H9 (cell line): ENCODE measurements at regions not wholly inside any gene's neighbourhood (a gene's known extent, or its start where the extent isn't known, plus 50 kb on each side); places are given as distances from the start of the nearest gene placed in this dataset.

Source experiments
- DNase-seq: peaks from one replicate; pipeline ENCODE4 v3.0.0-alpha.2; 2017
- H2AFZ ChIP-seq: one replicate; pipeline ENCODE4 v1.6.1; 2013; ENCODE audit warnings: mild to moderate bottlenecking, low read length, control low read depth, moderate library complexity
- H2AK5ac ChIP-seq: 2 replicates; pipeline ENCODE4 v1.6.1; 2013; ENCODE audit warnings: low read length, control low read depth, mixed read lengths; ENCODE audit not compliant: insufficient read length
- H2BK120ac ChIP-seq: one replicate; pipeline ENCODE4 v1.6.1; 2013; ENCODE audit warnings: low read depth, mild to moderate bottlenecking, low read length, control low read depth, inconsistent platforms; ENCODE audit not compliant: poor library complexity, severe bottlenecking
- H2BK12ac ChIP-seq: 2 replicates; pipeline ENCODE4 v1.6.1; 2013; ENCODE audit warnings: low read length, control low read depth, mixed read lengths, low read depth; ENCODE audit not compliant: insufficient read length
- H2BK15ac ChIP-seq: 2 replicates; pipeline ENCODE4 v1.6.1; 2013; ENCODE audit warnings: low read depth, low read length, control low read depth
- H2BK20ac ChIP-seq: one replicate; pipeline ENCODE4 v1.6.1; 2013; ENCODE audit warnings: low read depth, mild to moderate bottlenecking, low read length, control low read depth, inconsistent platforms; ENCODE audit not compliant: poor library complexity, severe bottlenecking
- H2BK5ac ChIP-seq: 2 replicates; pipeline ENCODE4 v1.6.1; 2013; ENCODE audit warnings: low read length, control low read depth, mixed read lengths; ENCODE audit not compliant: insufficient read length
- H3K14ac ChIP-seq: 2 replicates; pipeline ENCODE4 v1.6.1; 2013; ENCODE audit warnings: low read length, control low read depth; ENCODE audit not compliant: insufficient read depth
- H3K18ac ChIP-seq: 2 replicates; pipeline ENCODE4 v1.6.1; 2013; ENCODE audit warnings: low read depth, mild to moderate bottlenecking, mixed read lengths, low read length, control low read depth; ENCODE audit not compliant: insufficient read length
- H3K23ac ChIP-seq: 2 replicates; pipeline ENCODE4 v1.6.1; 2013; ENCODE audit warnings: low read length, control low read depth, mixed read lengths, low read depth; ENCODE audit not compliant: insufficient read length
- H3K23me2 ChIP-seq: 2 replicates; pipeline ENCODE4 v1.6.1; 2013; ENCODE audit warnings: low read depth, mild to moderate bottlenecking, mixed read lengths, low read length, control low read depth; ENCODE audit not compliant: insufficient read length, poor library complexity, severe bottlenecking
- H3K27ac ChIP-seq: 2 replicates; pipeline ENCODE4 v1.5.1; 2013; ENCODE audit warnings: low read length, control low read depth, mixed read lengths, low read depth; ENCODE audit not compliant: insufficient read length
- H3K27me3 ChIP-seq: 2 replicates; pipeline ENCODE4 v1.6.1; 2013; ENCODE audit warnings: low read length, control low read depth, inconsistent platforms; ENCODE audit not compliant: insufficient read depth
- H3K4ac ChIP-seq: 2 replicates; pipeline ENCODE4 v1.6.1; 2013; ENCODE audit warnings: low read depth, mild to moderate bottlenecking, control low read depth, inconsistent platforms, low read length, moderate library complexity
- H3K4me1 ChIP-seq: 2 replicates; pipeline ENCODE4 v1.6.1; 2013; ENCODE audit warnings: low read length, control low read depth, inconsistent platforms; ENCODE audit not compliant: insufficient read depth
- H3K4me2 ChIP-seq: 2 replicates; pipeline ENCODE4 v1.6.1; 2013; ENCODE audit warnings: low read length, control low read depth, mixed read lengths; ENCODE audit not compliant: insufficient read length, insufficient read depth
- H3K56ac ChIP-seq: 2 replicates; pipeline ENCODE4 v1.6.1; 2013; ENCODE audit warnings: low read depth, mild to moderate bottlenecking, mixed read lengths, low read length, control low read depth; ENCODE audit not compliant: insufficient read length
- H3K79me1 ChIP-seq: 2 replicates; pipeline ENCODE4 v1.6.1; 2013; ENCODE audit warnings: low read depth, mild to moderate bottlenecking, moderate library complexity, low read length, control low read depth, inconsistent platforms; ENCODE audit not compliant: insufficient read depth, poor library complexity, severe bottlenecking
- H3K79me2 ChIP-seq: 2 replicates; pipeline ENCODE4 v1.6.1; 2013; ENCODE audit warnings: low read length, control low read depth, inconsistent platforms; ENCODE audit not compliant: insufficient read depth
- H3K9ac ChIP-seq: 2 replicates; pipeline ENCODE4 v1.6.1; 2013; ENCODE audit warnings: low read length, control low read depth, mixed read lengths; ENCODE audit not compliant: insufficient read length; ENCODE audit errors: extremely low read depth
- H3K9me3 ChIP-seq: one replicate; pipeline ENCODE4 v1.6.1; 2013; ENCODE audit warnings: low read depth, low read length, inconsistent platforms; ENCODE audit not compliant: control insufficient read depth
- H3T11ph ChIP-seq: one replicate; pipeline ENCODE4 v1.6.1; 2013; ENCODE audit warnings: mild to moderate bottlenecking, low read length, control low read depth, inconsistent platforms
- H4K20me1 ChIP-seq: one replicate; pipeline ENCODE4 v1.6.1; 2013; ENCODE audit not compliant: control insufficient read depth, insufficient read length, insufficient read depth
- H4K5ac ChIP-seq: 2 replicates; pipeline ENCODE4 v1.6.1; 2013; ENCODE audit warnings: low read depth, mild to moderate bottlenecking, mixed read lengths, low read length, control low read depth; ENCODE audit not compliant: insufficient read length
- H4K8ac ChIP-seq: replicated peaks from 2 replicates; pipeline ENCODE4 v1.6.1; 2013; ENCODE audit warnings: low read length, control low read depth, mixed read lengths, low read depth; ENCODE audit not compliant: insufficient read length
- H4K91ac ChIP-seq: 2 replicates; pipeline ENCODE4 v1.6.1; 2013; ENCODE audit warnings: low read depth, mild to moderate bottlenecking, moderate library complexity, mixed read lengths, low read length, control low read depth; ENCODE audit not compliant: insufficient read length
- H3K27ac Mint-ChIP-seq, 3 experiments: 2 replicates in 2 of 3; 3 replicates in 1 of 3; pipeline ENCODE4 v1.8.0; 2020 to 2021; ENCODE audit warnings: mixed read lengths in 3 of 3, mild to moderate bottlenecking in 1 of 3, moderate library complexity in 1 of 3
- H3K27me3 Mint-ChIP-seq: 2 replicates; pipeline ENCODE4 v1.8.0; 2021; ENCODE audit warnings: low read depth, mild to moderate bottlenecking, moderate library complexity, mixed read lengths
- H3K36me3 Mint-ChIP-seq, 3 experiments: 2 replicates in 2 of 3; 3 replicates in 1 of 3; pipeline ENCODE4 v1.8.0; 2020 to 2021; ENCODE audit warnings: low read depth in 3 of 3, mixed read lengths in 3 of 3; ENCODE audit not compliant: insufficient read depth in 1 of 3
- H3K4me1 Mint-ChIP-seq, 2 experiments: 2 replicates each; pipeline ENCODE4 v1.8.0; 2020; ENCODE audit warnings: mixed read lengths in 2 of 2
- H3K4me3 Mint-ChIP-seq, 2 experiments: 2 replicates in 1 of 2; 3 replicates in 1 of 2; pipeline ENCODE4 v1.8.0; 2020 to 2021; ENCODE audit warnings: mild to moderate bottlenecking in 2 of 2, mixed read lengths in 2 of 2, moderate library complexity in 1 of 2
- H3K9me3 Mint-ChIP-seq, 2 experiments: 2 replicates in 1 of 2; 3 replicates in 1 of 2; pipeline ENCODE4 v1.8.0; 2020; ENCODE audit warnings: mild to moderate bottlenecking in 2 of 2, mixed read lengths in 2 of 2, moderate library complexity in 1 of 2
- WGBS: extraction: QIAGEN DNeasy Blood & Tissue Kit; methylation state at CpG from one replicate; pipeline ENCODE4 v1.1.7; 2013; ENCODE audit warnings: missing lambda C conversion rate, low lambda C conversion rate, mixed read lengths; ENCODE audit not compliant: insufficient read length; ENCODE audit errors: extremely low coverage; 5-methylcytosine and 5-hydroxymethylcytosine counted together
- TF ChIP-seq, protein P1 (sequence below): fragments of 200-600 bp; sonication (generic); conservative IDR thresholded peaks from 3 replicates; pipeline ENCODE4 v1.8.0; 2021; ENCODE audit warnings: antibody characterized with exemption, mild to moderate bottlenecking

DNA sequence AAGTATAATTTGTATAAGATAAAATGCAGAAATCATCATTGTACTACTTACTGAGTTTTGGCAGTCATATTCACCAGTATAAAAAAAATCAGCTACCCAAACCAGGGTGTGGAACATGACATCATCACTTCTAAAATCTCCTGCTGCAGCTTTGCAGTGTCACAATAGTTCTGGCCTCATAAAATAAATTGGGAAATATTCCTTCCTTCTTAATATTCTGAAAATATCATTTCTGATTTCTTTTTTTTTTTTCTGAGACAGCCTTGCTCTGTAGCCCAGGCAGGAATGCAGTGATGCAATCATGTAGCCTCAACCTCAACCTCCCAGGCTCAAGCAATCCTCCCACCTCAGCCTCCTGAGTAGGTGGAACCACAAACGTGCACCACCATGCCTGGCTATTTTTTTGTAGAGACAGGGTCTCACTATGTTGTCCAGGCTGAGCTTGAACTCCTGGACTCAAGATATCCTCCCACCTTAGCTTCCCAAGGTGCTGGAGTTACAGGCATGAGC is 101.4 kb downstream of the TMEM18 start:
- Histone ChIP-seq H3K18ac (no peak overlapping the region), H2BK12ac (no peak overlapping the region), H3K9me3 (no peaks in the 10 kb centered on the region), H3K56ac (no peak overlapping the region), H3K23me2 (no peaks in the 10 kb centered on the region), H3K23ac (no peak overlapping the region), H2BK15ac (no peak overlapping the region), H3K79me1 (no peaks in the 10 kb centered on the region), H4K91ac (no peak overlapping the region), H3T11ph (no peak overlapping the region), H3K27ac (no peak overlapping the region), H4K8ac (no peak overlapping the region), H3K27me3 (no peaks in the 10 kb centered on the region), H3K79me2 (no peaks in the 10 kb centered on the region), H3K9ac (no peak overlapping the region), H2BK20ac (no peak overlapping the region), H4K5ac (no peak overlapping the region), H3K4me2 (no peak overlapping the region), H3K4me1 (no peaks in the 10 kb centered on the region), H2BK5ac (no peak overlapping the region), H4K20me1 (no peaks in the 10 kb centered on the region), H3K14ac (no peak overlapping the region), H3K4ac (no peak overlapping the region), H2BK120ac (no peak overlapping the region), H2AK5ac (no peak overlapping the region), H2AFZ (no peak overlapping the region)
- Mint-ChIP-seq H3K27ac (no peak overlapping the region), H3K27me3 (peaks cover 14% of the 10 kb centered on the region), H3K4me1 (no peaks in the 10 kb centered on the region), H3K36me3 (peaks cover 0 to 2% (median 0%) of the 10 kb centered on the region in 3 experiments; a peak in 1 of 7 replicates), H3K4me3 (no peak overlapping the region), H3K9me3 (peaks cover 12% of the 10 kb centered on the region in 2 experiments)
- no peak for DNase-seq
- TF ChIP-seq, protein P1, sequence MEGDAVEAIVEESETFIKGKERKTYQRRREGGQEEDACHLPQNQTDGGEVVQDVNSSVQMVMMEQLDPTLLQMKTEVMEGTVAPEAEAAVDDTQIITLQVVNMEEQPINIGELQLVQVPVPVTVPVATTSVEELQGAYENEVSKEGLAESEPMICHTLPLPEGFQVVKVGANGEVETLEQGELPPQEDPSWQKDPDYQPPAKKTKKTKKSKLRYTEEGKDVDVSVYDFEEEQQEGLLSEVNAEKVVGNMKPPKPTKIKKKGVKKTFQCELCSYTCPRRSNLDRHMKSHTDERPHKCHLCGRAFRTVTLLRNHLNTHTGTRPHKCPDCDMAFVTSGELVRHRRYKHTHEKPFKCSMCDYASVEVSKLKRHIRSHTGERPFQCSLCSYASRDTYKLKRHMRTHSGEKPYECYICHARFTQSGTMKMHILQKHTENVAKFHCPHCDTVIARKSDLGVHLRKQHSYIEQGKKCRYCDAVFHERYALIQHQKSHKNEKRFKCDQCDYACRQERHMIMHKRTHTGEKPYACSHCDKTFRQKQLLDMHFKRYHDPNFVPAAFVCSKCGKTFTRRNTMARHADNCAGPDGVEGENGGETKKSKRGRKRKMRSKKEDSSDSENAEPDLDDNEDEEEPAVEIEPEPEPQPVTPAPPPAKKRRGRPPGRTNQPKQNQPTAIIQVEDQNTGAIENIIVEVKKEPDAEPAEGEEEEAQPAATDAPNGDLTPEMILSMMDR, result no peak
- no CpG with 5 or more reads among the region's 1 CpG for WGBS
